KMS-11 (cell line): ENCODE measurements at regions not wholly inside any gene's neighbourhood (a gene's known extent, or its start where the extent isn't known, plus 50 kb on each side); places are given as distances from the start of the nearest gene placed in this dataset.

ENCODE experiments used
- H2AFZ ChIP-seq: fragments of 200-600 bp; sonication (generic); 2 replicates; pipeline ENCODE4 v1.6.1; 2016; ENCODE audit warnings: antibody characterized with exemption, mixed run types, low read depth
- H3K27ac ChIP-seq: fragments of 200-600 bp; sonication (generic); 2 replicates; pipeline ENCODE4 v1.6.1; 2016; ENCODE audit warnings: mild to moderate bottlenecking, mixed run types
- H3K27me3 ChIP-seq: fragments of 200-600 bp; sonication (generic); 2 replicates; pipeline ENCODE4 v1.6.1; 2017; ENCODE audit warnings: mild to moderate bottlenecking, low read depth, mixed run types, moderate library complexity; ENCODE audit not compliant: insufficient read depth
- H3K36me3 ChIP-seq: fragments of 200-600 bp; sonication (generic); 2 replicates; pipeline ENCODE4 v1.6.1; 2017; ENCODE audit warnings: mild to moderate bottlenecking, mixed run types; ENCODE audit not compliant: insufficient read depth
- H3K4me1 ChIP-seq: fragments of 200-600 bp; sonication (generic); 2 replicates; pipeline ENCODE4 v1.6.1; 2016; ENCODE audit warnings: mild to moderate bottlenecking, low read depth, mixed run types; ENCODE audit not compliant: poor library complexity, severe bottlenecking
- H3K4me2 ChIP-seq: fragments of 200-600 bp; sonication (generic); 2 replicates; pipeline ENCODE4 v1.7.0; 2016; ENCODE audit warnings: mild to moderate bottlenecking, mixed run types
- H3K4me3 ChIP-seq: fragments of 200-600 bp; sonication (generic); IDR thresholded peaks from 2 replicates; pipeline ENCODE4 v1.6.1; 2017; ENCODE audit warnings: low read depth, low read length, mixed read lengths; ENCODE audit not compliant: insufficient read depth
- H3K79me2 ChIP-seq: fragments of 200-600 bp; sonication (generic); 2 replicates; pipeline ENCODE4 v1.6.1; 2016; ENCODE audit warnings: low read depth, mixed run types; ENCODE audit not compliant: insufficient read depth
- H3K9ac ChIP-seq: fragments of 200-600 bp; sonication (generic); 2 replicates; pipeline ENCODE4 v1.6.1; 2016; ENCODE audit warnings: mild to moderate bottlenecking, mixed run types
- H4K20me1 ChIP-seq: fragments of 200-600 bp; sonication (generic); 2 replicates; pipeline ENCODE4 v1.6.1; 2016; ENCODE audit warnings: mild to moderate bottlenecking, mixed run types; ENCODE audit not compliant: insufficient read depth
- CTCF ChIP-seq: fragments of 200-600 bp; sonication (generic); conservative IDR thresholded peaks from 2 replicates; pipeline ENCODE4 v1.6.1; 2017; ENCODE audit warnings: low read depth, mild to moderate bottlenecking, antibody characterized with exemption, low read length, moderate library complexity, mixed read lengths

- Histone ChIP-seq H3K27me3 (no peaks in the 10 kb centered on the region), H3K36me3 (no peaks in the 10 kb centered on the region), H3K4me3 (no peak overlapping the region), H3K27ac (no peak overlapping the region), H2AFZ (no peak overlapping the region), H4K20me1 (no peaks in the 10 kb centered on the region), H3K79me2 (no peaks in the 10 kb centered on the region), H3K4me1 (no peaks in the 10 kb centered on the region), H3K4me2 (no peak overlapping the region), H3K9ac (no peak overlapping the region)
- no peak for TF ChIP-seq CTCF
Observed at GRCh38 chr2:14896330-14897030, 264.0 kb downstream of the LRATD1 start.

DNA sequence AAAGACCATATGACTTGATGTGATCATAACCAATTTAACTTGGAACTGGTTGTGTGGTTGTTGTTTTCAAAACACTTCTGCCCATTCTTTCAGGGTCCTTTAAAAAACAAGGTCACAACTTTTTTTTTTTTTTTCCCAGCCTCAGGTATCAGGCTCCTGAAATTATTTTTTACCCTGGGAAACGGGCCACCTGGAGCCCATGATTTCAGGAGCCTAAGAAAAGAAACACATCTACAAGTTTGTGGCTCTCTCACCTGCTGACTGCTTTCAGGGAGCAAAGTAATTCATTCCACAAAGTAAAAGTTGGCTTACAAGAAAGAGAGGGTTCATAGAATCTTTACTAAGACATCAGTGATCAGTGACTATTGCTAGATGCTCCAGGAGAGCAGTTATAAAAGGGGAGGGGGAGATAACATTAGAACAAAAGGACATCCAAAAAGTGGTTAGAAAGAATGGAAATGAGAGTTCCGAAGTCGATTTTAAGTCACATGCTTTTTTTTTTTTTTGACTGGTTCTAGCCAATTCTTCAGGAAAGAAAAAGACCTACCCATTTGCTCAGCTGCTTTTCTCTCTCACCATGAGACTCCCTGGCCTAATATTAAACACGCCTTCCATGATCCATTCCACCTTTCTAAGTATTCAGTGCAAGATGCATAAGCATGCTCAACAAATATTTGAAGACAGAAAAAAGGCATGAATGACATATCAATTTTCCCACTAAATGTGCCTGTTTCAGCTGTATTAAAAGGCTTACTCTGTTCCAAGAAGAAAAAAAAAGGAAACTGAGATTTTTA lies 267.3 kb downstream of the LRATD1 start:
- H3K4me3 ChIP-seq: no peak overlapping the region
- H4K20me1 ChIP-seq: no peaks in the 10 kb centered on the region
- H3K79me2 ChIP-seq: no peaks in the 10 kb centered on the region
- no peaks in the 10 kb centered on the region for H3K4me1 ChIP-seq
- no peak for TF ChIP-seq CTCF
- no peak overlapping the region for H2AFZ ChIP-seq
- no peak overlapping the region for H3K27ac ChIP-seq
- H3K4me2 ChIP-seq: no peak overlapping the region
- no peak overlapping the region for H3K9ac ChIP-seq
- H3K27me3 ChIP-seq: no peaks in the 10 kb centered on the region
- H3K36me3 ChIP-seq: no peaks in the 10 kb centered on the region

DNA sequence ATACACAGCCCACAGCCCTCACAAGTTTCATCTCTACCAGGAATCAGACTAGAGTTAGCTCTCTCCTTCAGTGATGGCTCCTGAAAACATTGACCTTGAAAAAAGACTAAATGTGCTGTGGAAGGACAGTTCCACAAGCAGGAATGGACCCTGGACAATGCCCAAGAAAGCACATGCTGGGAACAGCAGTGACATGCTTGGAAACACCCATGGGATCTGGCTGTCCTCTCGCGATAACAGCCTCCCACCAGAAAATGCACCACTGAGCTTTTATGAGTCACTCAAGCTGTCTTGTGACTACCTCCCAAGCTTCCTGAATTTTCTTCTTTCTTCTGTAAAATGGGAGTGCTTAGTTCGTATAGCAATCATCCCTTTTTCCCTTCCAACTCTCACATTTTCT lies 269.2 kb downstream of the LRATD1 start:
- no peak overlapping the region for H3K4me2 ChIP-seq
- H3K27ac ChIP-seq: no peak overlapping the region
- H3K79me2 ChIP-seq: no peaks in the 10 kb centered on the region
- no peak overlapping the region for H3K4me3 ChIP-seq
- H3K4me1 ChIP-seq: no peaks in the 10 kb centered on the region
- H3K27me3 ChIP-seq: no peaks in the 10 kb centered on the region
- no peak for TF ChIP-seq CTCF
- H4K20me1 ChIP-seq: no peaks in the 10 kb centered on the region
- no peak overlapping the region for H3K9ac ChIP-seq
- no peak overlapping the region for H2AFZ ChIP-seq
- H3K36me3 ChIP-seq: no peaks in the 10 kb centered on the region

- Histone ChIP-seq H3K79me2 (no peaks in the 10 kb centered on the region), H3K36me3 (no peaks in the 10 kb centered on the region), H3K4me2 (no peak overlapping the region), H2AFZ (no peak overlapping the region), H3K4me3 (no peak overlapping the region), H3K27ac (no peak overlapping the region), H3K27me3 (no peaks in the 10 kb centered on the region), H4K20me1 (no peaks in the 10 kb centered on the region), H3K4me1 (no peaks in the 10 kb centered on the region), H3K9ac (no peak overlapping the region)
- TF ChIP-seq CTCF: no peak
Observed at GRCh38 chr2:14902953-14903352, 270.4 kb downstream of the LRATD1 start.
